H9 (cell line): ENCODE measurements at regions not wholly inside any gene's neighbourhood (a gene's known extent, or its start where the extent isn't known, plus 50 kb on each side); places are given as distances from the start of the nearest gene placed in this dataset.

Source experiments
- DNase-seq: peaks from one replicate; pipeline ENCODE4 v3.0.0-alpha.2; 2017
- H2AFZ ChIP-seq: one replicate; pipeline ENCODE4 v1.6.1; 2013; ENCODE audit warnings: mild to moderate bottlenecking, low read length, control low read depth, moderate library complexity
- H2AK5ac ChIP-seq: 2 replicates; pipeline ENCODE4 v1.6.1; 2013; ENCODE audit warnings: low read length, control low read depth, mixed read lengths; ENCODE audit not compliant: insufficient read length
- H2BK120ac ChIP-seq: one replicate; pipeline ENCODE4 v1.6.1; 2013; ENCODE audit warnings: low read depth, mild to moderate bottlenecking, low read length, control low read depth, inconsistent platforms; ENCODE audit not compliant: poor library complexity, severe bottlenecking
- H2BK12ac ChIP-seq: 2 replicates; pipeline ENCODE4 v1.6.1; 2013; ENCODE audit warnings: low read length, control low read depth, mixed read lengths, low read depth; ENCODE audit not compliant: insufficient read length
- H2BK15ac ChIP-seq: 2 replicates; pipeline ENCODE4 v1.6.1; 2013; ENCODE audit warnings: low read depth, low read length, control low read depth
- H2BK20ac ChIP-seq: one replicate; pipeline ENCODE4 v1.6.1; 2013; ENCODE audit warnings: low read depth, mild to moderate bottlenecking, low read length, control low read depth, inconsistent platforms; ENCODE audit not compliant: poor library complexity, severe bottlenecking
- H2BK5ac ChIP-seq: 2 replicates; pipeline ENCODE4 v1.6.1; 2013; ENCODE audit warnings: low read length, control low read depth, mixed read lengths; ENCODE audit not compliant: insufficient read length
- H3K14ac ChIP-seq: 2 replicates; pipeline ENCODE4 v1.6.1; 2013; ENCODE audit warnings: low read length, control low read depth; ENCODE audit not compliant: insufficient read depth
- H3K18ac ChIP-seq: 2 replicates; pipeline ENCODE4 v1.6.1; 2013; ENCODE audit warnings: low read depth, mild to moderate bottlenecking, mixed read lengths, low read length, control low read depth; ENCODE audit not compliant: insufficient read length
- H3K23ac ChIP-seq: 2 replicates; pipeline ENCODE4 v1.6.1; 2013; ENCODE audit warnings: low read length, control low read depth, mixed read lengths, low read depth; ENCODE audit not compliant: insufficient read length
- H3K23me2 ChIP-seq: 2 replicates; pipeline ENCODE4 v1.6.1; 2013; ENCODE audit warnings: low read depth, mild to moderate bottlenecking, mixed read lengths, low read length, control low read depth; ENCODE audit not compliant: insufficient read length, poor library complexity, severe bottlenecking
- H3K27ac ChIP-seq: 2 replicates; pipeline ENCODE4 v1.5.1; 2013; ENCODE audit warnings: low read length, control low read depth, mixed read lengths, low read depth; ENCODE audit not compliant: insufficient read length
- H3K27me3 ChIP-seq: 2 replicates; pipeline ENCODE4 v1.6.1; 2013; ENCODE audit warnings: low read length, control low read depth, inconsistent platforms; ENCODE audit not compliant: insufficient read depth
- H3K4ac ChIP-seq: 2 replicates; pipeline ENCODE4 v1.6.1; 2013; ENCODE audit warnings: low read depth, mild to moderate bottlenecking, control low read depth, inconsistent platforms, low read length, moderate library complexity
- H3K4me1 ChIP-seq: 2 replicates; pipeline ENCODE4 v1.6.1; 2013; ENCODE audit warnings: low read length, control low read depth, inconsistent platforms; ENCODE audit not compliant: insufficient read depth
- H3K4me2 ChIP-seq: 2 replicates; pipeline ENCODE4 v1.6.1; 2013; ENCODE audit warnings: low read length, control low read depth, mixed read lengths; ENCODE audit not compliant: insufficient read length, insufficient read depth
- H3K56ac ChIP-seq: 2 replicates; pipeline ENCODE4 v1.6.1; 2013; ENCODE audit warnings: low read depth, mild to moderate bottlenecking, mixed read lengths, low read length, control low read depth; ENCODE audit not compliant: insufficient read length
- H3K79me1 ChIP-seq: 2 replicates; pipeline ENCODE4 v1.6.1; 2013; ENCODE audit warnings: low read depth, mild to moderate bottlenecking, moderate library complexity, low read length, control low read depth, inconsistent platforms; ENCODE audit not compliant: insufficient read depth, poor library complexity, severe bottlenecking
- H3K79me2 ChIP-seq: 2 replicates; pipeline ENCODE4 v1.6.1; 2013; ENCODE audit warnings: low read length, control low read depth, inconsistent platforms; ENCODE audit not compliant: insufficient read depth
- H3K9ac ChIP-seq: 2 replicates; pipeline ENCODE4 v1.6.1; 2013; ENCODE audit warnings: low read length, control low read depth, mixed read lengths; ENCODE audit not compliant: insufficient read length; ENCODE audit errors: extremely low read depth
- H3K9me3 ChIP-seq: one replicate; pipeline ENCODE4 v1.6.1; 2013; ENCODE audit warnings: low read depth, low read length, inconsistent platforms; ENCODE audit not compliant: control insufficient read depth
- H3T11ph ChIP-seq: one replicate; pipeline ENCODE4 v1.6.1; 2013; ENCODE audit warnings: mild to moderate bottlenecking, low read length, control low read depth, inconsistent platforms
- H4K20me1 ChIP-seq: one replicate; pipeline ENCODE4 v1.6.1; 2013; ENCODE audit not compliant: control insufficient read depth, insufficient read length, insufficient read depth
- H4K5ac ChIP-seq: 2 replicates; pipeline ENCODE4 v1.6.1; 2013; ENCODE audit warnings: low read depth, mild to moderate bottlenecking, mixed read lengths, low read length, control low read depth; ENCODE audit not compliant: insufficient read length
- H4K8ac ChIP-seq: replicated peaks from 2 replicates; pipeline ENCODE4 v1.6.1; 2013; ENCODE audit warnings: low read length, control low read depth, mixed read lengths, low read depth; ENCODE audit not compliant: insufficient read length
- H4K91ac ChIP-seq: 2 replicates; pipeline ENCODE4 v1.6.1; 2013; ENCODE audit warnings: low read depth, mild to moderate bottlenecking, moderate library complexity, mixed read lengths, low read length, control low read depth; ENCODE audit not compliant: insufficient read length
- H3K27ac Mint-ChIP-seq, 3 experiments: 2 replicates in 2 of 3; 3 replicates in 1 of 3; pipeline ENCODE4 v1.8.0; 2020 to 2021; ENCODE audit warnings: mixed read lengths in 3 of 3, mild to moderate bottlenecking in 1 of 3, moderate library complexity in 1 of 3
- H3K27me3 Mint-ChIP-seq: 2 replicates; pipeline ENCODE4 v1.8.0; 2021; ENCODE audit warnings: low read depth, mild to moderate bottlenecking, moderate library complexity, mixed read lengths
- H3K36me3 Mint-ChIP-seq, 3 experiments: 2 replicates in 2 of 3; 3 replicates in 1 of 3; pipeline ENCODE4 v1.8.0; 2020 to 2021; ENCODE audit warnings: low read depth in 3 of 3, mixed read lengths in 3 of 3; ENCODE audit not compliant: insufficient read depth in 1 of 3
- H3K4me1 Mint-ChIP-seq, 2 experiments: 2 replicates each; pipeline ENCODE4 v1.8.0; 2020; ENCODE audit warnings: mixed read lengths in 2 of 2
- H3K4me3 Mint-ChIP-seq, 2 experiments: 2 replicates in 1 of 2; 3 replicates in 1 of 2; pipeline ENCODE4 v1.8.0; 2020 to 2021; ENCODE audit warnings: mild to moderate bottlenecking in 2 of 2, mixed read lengths in 2 of 2, moderate library complexity in 1 of 2
- H3K9me3 Mint-ChIP-seq, 2 experiments: 2 replicates in 1 of 2; 3 replicates in 1 of 2; pipeline ENCODE4 v1.8.0; 2020; ENCODE audit warnings: mild to moderate bottlenecking in 2 of 2, mixed read lengths in 2 of 2, moderate library complexity in 1 of 2
- CTCF ChIP-seq: fragments of 200-600 bp; sonication (generic); conservative IDR thresholded peaks from 3 replicates; pipeline ENCODE4 v1.8.0; 2021; ENCODE audit warnings: antibody characterized with exemption, mild to moderate bottlenecking
- WGBS: extraction: QIAGEN DNeasy Blood & Tissue Kit; methylation state at CpG from one replicate; pipeline ENCODE4 v1.1.7; 2013; ENCODE audit warnings: missing lambda C conversion rate, low lambda C conversion rate, mixed read lengths; ENCODE audit not compliant: insufficient read length; ENCODE audit errors: extremely low coverage; 5-methylcytosine and 5-hydroxymethylcytosine counted together

GRCh38 chr4:111546881-111547280, 598.4 kb upstream of the FAM241A start:
- no peak overlapping the region for H3K4me3 Mint-ChIP-seq
- no peak overlapping the region for H3K27ac ChIP-seq
- H3K56ac ChIP-seq, result no peak overlapping the region
- WGBS, result no CpG with 5 or more reads among the region's 2 CpGs
- H3K79me1 ChIP-seq, result no peaks in the 10 kb centered on the region
- no peaks in the 10 kb centered on the region for H3K27me3 ChIP-seq
- no peaks in the 10 kb centered on the region for H3K79me2 ChIP-seq
- no peak overlapping the region for H2BK20ac ChIP-seq
- DNase-seq, result no peak
- no peak overlapping the region for H2AK5ac ChIP-seq
- H3K9me3 ChIP-seq, result no peaks in the 10 kb centered on the region
- H2BK15ac ChIP-seq, result no peak overlapping the region
- no peaks in the 10 kb centered on the region for H3K27me3 Mint-ChIP-seq
- H3K4me1 Mint-ChIP-seq, result no peaks in the 10 kb centered on the region
- no peaks in the 10 kb centered on the region for H4K20me1 ChIP-seq
- no peaks in the 10 kb centered on the region for H3K36me3 Mint-ChIP-seq
- no peak overlapping the region for H2BK120ac ChIP-seq
- no peaks in the 10 kb centered on the region for H3K23me2 ChIP-seq
- H3K4ac ChIP-seq, result no peak overlapping the region
- H3K27ac Mint-ChIP-seq, result no peak overlapping the region
- no peak overlapping the region for H2BK12ac ChIP-seq
- H4K8ac ChIP-seq, result no peak overlapping the region
- H2BK5ac ChIP-seq, result no peak overlapping the region
- no peak overlapping the region for H3K9ac ChIP-seq
- H3K4me2 ChIP-seq, result no peak overlapping the region
- H4K5ac ChIP-seq, result no peak overlapping the region
- H3K14ac ChIP-seq, result no peak overlapping the region
- no peak overlapping the region for H4K91ac ChIP-seq
- H3K4me1 ChIP-seq, result no peaks in the 10 kb centered on the region
- no peak overlapping the region for H3T11ph ChIP-seq
- H3K23ac ChIP-seq, result no peak overlapping the region
- H3K9me3 Mint-ChIP-seq, result no peaks in the 10 kb centered on the region
- no peak overlapping the region for H3K18ac ChIP-seq
- H2AFZ ChIP-seq, result no peak overlapping the region
- TF ChIP-seq CTCF, result no peak
